Naive thymus-derived CD4-positive, alpha-beta T cell (primary cell): ENCODE measurements at regions not wholly inside any gene's neighbourhood (a gene's known extent, or its start where the extent isn't known, plus 50 kb on each side); places are given as distances from the start of the nearest gene placed in this dataset.
A peak's percentile ranks its signal among the peaks of the same experiment; 100 is the strongest.

Experiments
- ATAC-seq: fragments of 150-1000 bp; cut with Tn5 transposase; 2 replicates; pipeline ENCODE4 v1.10.0; 2021; ENCODE audit warnings: mild to moderate bottlenecking, moderate library complexity
- CTCF ChIA-PET: fragments of 350-600 bp; sonication (Branson Sonifier 250); formaldehyde crosslinking; loops from one replicate; lab custom pipeline; 2021; ENCODE audit warnings: antibody characterized with exemption; lab: Charles Lee
- POLR2A ChIA-PET: fragments of 350-600 bp; sonication (Branson Sonifier 250); formaldehyde crosslinking; loops from one replicate; lab custom pipeline; 2021; ENCODE audit warnings: antibody characterized with exemption, inconsistent platforms; lab: Charles Lee
- DNase-seq, 9 donors: peaks; one replicate each; pipeline versions ENCODE4 v3.0.0 to v3.0.0-alpha.2; 2020 to 2022; ENCODE audit warnings: mixed read lengths in 1 of 9
- H3K27ac ChIP-seq: one replicate; pipeline ENCODE4 v1.7.0; 2013; ENCODE audit warnings: mild to moderate bottlenecking, low read depth, low read length, moderate library complexity
- H3K27me3 ChIP-seq, 2 donors: one replicate each; pipeline ENCODE4 v1.7.0; 2013; ENCODE audit warnings: low read length in 2 of 2, mild to moderate bottlenecking in 2 of 2, moderate library complexity in 2 of 2; ENCODE audit not compliant: control insufficient read depth in 2 of 2, insufficient read depth in 2 of 2
- H3K36me3 ChIP-seq, 3 experiments: 1 replicate in 2 of 3; 2 replicates in 1 of 3; pipeline ENCODE4 v1.7.0; 2013; ENCODE audit warnings: low read length in 3 of 3, mild to moderate bottlenecking in 3 of 3, moderate library complexity in 1 of 3; ENCODE audit not compliant: insufficient read depth in 3 of 3, control insufficient read depth in 2 of 3
- H3K4me1 ChIP-seq, 2 donors: one replicate each; pipeline ENCODE4 v1.7.0; 2013; ENCODE audit warnings: low read length in 2 of 2, mild to moderate bottlenecking in 2 of 2, moderate library complexity in 1 of 2; ENCODE audit not compliant: control insufficient read depth in 2 of 2, insufficient read depth in 2 of 2
- H3K4me3 ChIP-seq: 2 replicates; pipeline ENCODE4 v1.7.0; 2013; ENCODE audit warnings: mild to moderate bottlenecking, low read length
- H3K9me3 ChIP-seq, 3 experiments: 1 replicate in 2 of 3; 2 replicates in 1 of 3; pipeline ENCODE4 v1.7.0; 2013; ENCODE audit warnings: low read length in 3 of 3; ENCODE audit not compliant: control insufficient read depth in 2 of 3
- H3K27ac Mint-ChIP-seq, 9 donors: one replicate each; pipeline ENCODE4 v1.8.0; 2020 to 2022; ENCODE audit warnings: mixed read lengths in 9 of 9, mild to moderate bottlenecking in 8 of 9, moderate library complexity in 5 of 9, inconsistent platforms in 2 of 9
- H3K27me3 Mint-ChIP-seq, 5 donors: one replicate each; pipeline ENCODE4 v1.8.0; 2021 to 2022; ENCODE audit warnings: mixed read lengths in 5 of 5, mild to moderate bottlenecking in 1 of 5
- H3K36me3 Mint-ChIP-seq, 5 donors: one replicate each; pipeline ENCODE4 v1.8.0; 2020 to 2022; ENCODE audit warnings: mixed read lengths in 5 of 5, mild to moderate bottlenecking in 3 of 5, inconsistent platforms in 1 of 5
- H3K4me1 Mint-ChIP-seq, 7 donors: one replicate each; pipeline ENCODE4 v1.8.0; 2020 to 2022; ENCODE audit warnings: mixed read lengths in 7 of 7, mild to moderate bottlenecking in 3 of 7, inconsistent platforms in 1 of 7
- H3K4me3 Mint-ChIP-seq, 10 donors: one replicate each; pipeline ENCODE4 v1.8.0; 2020 to 2022; ENCODE audit warnings: mild to moderate bottlenecking in 10 of 10, mixed read lengths in 10 of 10, moderate library complexity in 6 of 10, inconsistent platforms in 2 of 10
- H3K9me3 Mint-ChIP-seq, 11 donors: one replicate each; pipeline ENCODE4 v1.8.0; 2020 to 2022; ENCODE audit warnings: mixed read lengths in 11 of 11, mild to moderate bottlenecking in 4 of 11, inconsistent platforms in 1 of 11, moderate library complexity in 1 of 11
- intact Hi-C, 2 donors: fragments of 100-400 bp; cut with micrococcal nuclease; formaldehyde crosslinking; loops; one replicate each; pipeline ENCODE4 v1.15.1; 2023

DNA sequence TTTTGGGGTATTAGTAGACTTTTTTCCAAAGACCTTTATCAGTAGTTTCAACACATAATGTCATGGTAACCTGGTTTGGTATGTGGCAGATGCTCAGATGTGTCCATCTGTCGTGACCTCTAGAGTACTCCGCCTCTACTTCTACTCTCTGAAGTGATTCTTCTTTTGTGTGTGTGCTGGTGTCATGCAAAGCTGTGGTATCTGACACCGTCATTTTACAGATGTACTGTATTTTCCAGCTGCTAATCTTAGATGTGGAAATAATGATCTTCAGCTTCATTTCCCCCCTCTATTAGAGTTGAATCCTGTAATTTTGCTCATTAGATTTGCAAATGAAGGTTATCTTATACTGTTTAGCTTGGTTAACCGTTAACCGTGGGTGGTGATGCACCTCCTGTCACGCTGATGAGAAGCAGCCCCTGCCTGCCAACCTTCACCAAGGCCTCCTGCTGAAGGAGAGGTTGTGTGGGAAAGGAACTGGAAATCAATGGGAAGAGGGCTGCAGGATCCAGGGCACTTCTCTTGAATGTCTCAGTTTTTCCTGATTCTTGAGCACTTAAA is 222.4 kb upstream of the AMIGO2 start:
- peak overlapping the region in 2 of 10 donors; percentile 21 to 34 for H3K4me3 Mint-ChIP-seq

DNA sequence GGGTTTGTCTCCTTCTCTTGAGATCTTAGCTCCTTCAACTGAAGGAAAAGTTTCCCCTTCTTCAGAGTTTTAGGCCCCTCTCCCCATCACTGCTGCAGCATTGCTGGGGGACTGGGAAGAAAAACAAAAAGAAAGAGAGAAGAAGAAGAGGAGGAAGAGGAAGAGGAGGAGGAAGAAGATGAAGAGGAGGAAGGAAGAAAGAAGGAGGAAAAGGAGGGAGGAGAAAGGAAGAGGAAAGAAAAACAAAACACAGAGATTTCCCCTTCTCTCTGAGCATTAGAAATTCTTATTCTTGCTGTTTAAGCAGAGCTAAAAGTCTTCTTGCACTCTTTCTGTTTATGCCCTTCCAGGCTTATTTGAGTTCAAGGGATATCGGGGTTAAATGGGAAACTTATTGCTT is 219.8 kb upstream of the AMIGO2 start:
- DNase-seq = no peak
- Mint-ChIP-seq H3K9me3 (peaks cover 6 to 65% (median 18%) of the 10 kb centered on the region in 11 donors), H3K4me1 (peaks cover 26 to 81% (median 65%) of the 10 kb centered on the region in 7 donors), H3K27me3 (no peaks in the 10 kb centered on the region), H3K27ac (peak overlapping the region in 8 of 9 donors; percentile 70 to 93 (median 84)), H3K4me3 (peak overlapping the region in 8 of 10 donors; percentile 6 to 76 (median 58)), H3K36me3 (peaks cover 18 to 31% (median 30%) of the 10 kb centered on the region in 5 donors)
- CTCF ChIA-PET = interaction anchor here (0.7 kb wide), 1 partner anchor 1085 kb away, joined by 3 read pairs; no protein-coding TSS in a partner anchor
- Histone ChIP-seq H3K27ac (peak overlapping the region; percentile 25), H3K4me1 (peaks cover 15 to 34% of the 10 kb centered on the region in 2 donors), H3K36me3 (no peaks in the 10 kb centered on the region), H3K9me3 (peaks cover 0 to 18% (median 0%) of the 10 kb centered on the region in 3 experiments), H3K4me3 (no peak overlapping the region), H3K27me3 (no peaks in the 10 kb centered on the region)
- no peak for ATAC-seq
- POLR2A ChIA-PET = interaction anchor here (0.8 to 4.1 kb wide), 5 partner anchors 22 to 69 kb away, joined by 3 to 19 read pairs (median 3); no protein-coding TSS in a partner anchor
- intact Hi-C loops = no loop called here

More for the DNA sequence above, 222.4 kb upstream of the AMIGO2 start:
- Histone ChIP-seq H3K27me3 (no peaks in the 10 kb centered on the region), H3K27ac (no peak overlapping the region), H3K36me3 (no peaks in the 10 kb centered on the region), H3K9me3 (peaks cover 0 to 34% (median 0%) of the 10 kb centered on the region in 3 experiments), H3K4me3 (no peak overlapping the region), H3K4me1 (peaks cover 15 to 34% of the 10 kb centered on the region in 2 donors)
- POLR2A ChIA-PET = interaction anchor here (0.9 to 2.7 kb wide), 8 partner anchors 10 to 109 kb away, joined by 3 to 19 read pairs (median 4); no protein-coding TSS in a partner anchor
- intact Hi-C loops = no loop called here
- Mint-ChIP-seq H3K27ac (peak overlapping the region in 6 of 9 donors; percentile 14 to 84 (median 72)), H3K36me3 (peaks cover 18 to 50% (median 44%) of the 10 kb centered on the region in 5 donors), H3K4me1 (peaks cover 30 to 78% (median 63%) of the 10 kb centered on the region in 7 donors), H3K27me3 (no peaks in the 10 kb centered on the region), H3K9me3 (peaks cover 7 to 84% (median 34%) of the 10 kb centered on the region in 11 donors)
- CTCF ChIA-PET = interaction anchor here (0.7 to 1.6 kb wide), 3 partner anchors 25 to 269 kb away, joined by 3 to 6 read pairs (median 6); no protein-coding TSS in a partner anchor
- no peak for ATAC-seq
- DNase-seq = no peak

GRCh38 chr12:47297993-47298392 is 218.2 kb upstream of the AMIGO2 start:
- H3K4me3 ChIP-seq = no peak overlapping the region
- peak in 5 of 9 donors; percentile 30 to 58 (median 53) for DNase-seq

DNA sequence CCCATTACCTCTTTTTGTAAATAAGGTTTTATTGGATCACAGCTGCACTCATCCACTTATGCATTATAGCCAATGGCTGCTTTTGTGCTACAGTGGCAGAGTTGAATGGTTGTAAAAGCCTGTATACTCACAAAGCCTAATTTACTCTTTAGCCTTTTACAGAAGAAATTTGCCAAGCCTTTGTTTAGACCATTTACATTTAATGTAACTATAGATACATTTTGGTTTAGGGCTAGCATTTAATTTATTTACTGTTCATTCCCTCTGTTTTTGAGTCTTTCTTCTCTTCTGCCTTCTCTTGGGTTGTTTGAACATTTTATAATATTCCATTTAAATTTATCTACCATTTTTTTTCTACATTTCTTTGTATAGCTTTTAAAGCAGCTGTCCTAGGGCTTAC is 217.1 kb upstream of the AMIGO2 start:
- Mint-ChIP-seq H3K9me3 (peaks cover 6 to 39% (median 14%) of the 10 kb centered on the region in 11 donors), H3K4me3 (no peak overlapping the region), H3K27me3 (no peaks in the 10 kb centered on the region), H3K36me3 (peaks cover 6 to 20% (median 10%) of the 10 kb centered on the region in 5 donors), H3K4me1 (peaks cover 23 to 61% (median 55%) of the 10 kb centered on the region in 7 donors), H3K27ac (peak overlapping the region in 4 of 9 donors; percentile 25 to 75 (median 34))
- Histone ChIP-seq H3K27me3 (no peaks in the 10 kb centered on the region), H3K9me3 (peaks cover 0 to 8% (median 0%) of the 10 kb centered on the region in 3 experiments), H3K36me3 (no peaks in the 10 kb centered on the region), H3K4me1 (peaks cover 15 to 30% of the 10 kb centered on the region in 2 donors), H3K27ac (no peak overlapping the region), H3K4me3 (no peak overlapping the region)
- intact Hi-C loops = no loop called here
- ATAC-seq (no peak), DNase-seq (no peak)
- CTCF ChIA-PET = interaction anchor here (0.6 kb wide), 1 partner anchor 59 kb away, joined by 3 read pairs; no protein-coding TSS in a partner anchor
- POLR2A ChIA-PET = interaction anchor here (0.6 to 4.1 kb wide), 5 partner anchors 16 to 217 kb away, joined by 3 to 19 read pairs (median 3); partner anchors contain the start of genes AMIGO2 and PCED1B

More at GRCh38 chr12:47297993-47298392, 218.2 kb upstream of the AMIGO2 start:
- H3K27ac ChIP-seq = no peak overlapping the region
- Mint-ChIP-seq H3K4me1 (peaks cover 23 to 73% (median 65%) of the 10 kb centered on the region in 7 donors), H3K27me3 (no peaks in the 10 kb centered on the region), H3K36me3 (peaks cover 14 to 25% (median 21%) of the 10 kb centered on the region in 5 donors), H3K9me3 (peaks cover 6 to 51% (median 17%) of the 10 kb centered on the region in 11 donors), H3K4me3 (peak overlapping the region in 9 of 10 donors; percentile 6 to 76 (median 64)), H3K27ac (peak overlapping the region in 8 of 9 donors; percentile 18 to 93 (median 80))
- ChIA-PET CTCF (interaction anchor here (0.7 to 1.2 kb wide), 3 partner anchors 63 to 100 kb away, joined by 3 read pairs; no protein-coding TSS in a partner anchor), POLR2A (interaction anchor here (1.0 to 4.1 kb wide), 3 partner anchors 9 to 25 kb away, joined by 3 to 19 read pairs (median 5); no protein-coding TSS in a partner anchor)
- intact Hi-C loops = no loop called here
- peaks cover 15 to 34% of the 10 kb centered on the region in 2 donors for H3K4me1 ChIP-seq
- ATAC-seq = no peak
- H3K27me3 ChIP-seq = no peaks in the 10 kb centered on the region
- no peaks in the 10 kb centered on the region for H3K36me3 ChIP-seq
- peaks cover 0 to 13% (median 0%) of the 10 kb centered on the region in 3 experiments for H3K9me3 ChIP-seq

DNA sequence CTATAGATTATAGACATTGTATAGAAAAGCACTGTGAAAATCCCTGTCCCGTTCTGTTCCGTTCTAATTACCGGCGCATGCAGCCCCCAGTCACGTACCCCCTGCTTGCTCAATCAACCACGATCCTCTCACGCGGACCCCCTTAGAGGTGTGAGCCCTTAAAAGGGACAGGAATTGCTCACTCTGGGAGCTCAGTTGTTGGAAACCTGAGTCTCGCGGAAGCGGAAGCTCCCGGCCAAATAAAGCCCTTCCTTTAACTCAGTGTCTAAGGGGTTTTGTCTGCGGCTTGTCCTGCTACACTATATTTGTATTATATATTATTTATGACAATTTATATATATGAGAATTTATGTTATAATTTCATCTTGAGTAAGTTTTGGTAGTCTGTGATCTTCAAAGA is 213.6 kb upstream of the AMIGO2 start:
- intact Hi-C loops = no loop called here

DNA sequence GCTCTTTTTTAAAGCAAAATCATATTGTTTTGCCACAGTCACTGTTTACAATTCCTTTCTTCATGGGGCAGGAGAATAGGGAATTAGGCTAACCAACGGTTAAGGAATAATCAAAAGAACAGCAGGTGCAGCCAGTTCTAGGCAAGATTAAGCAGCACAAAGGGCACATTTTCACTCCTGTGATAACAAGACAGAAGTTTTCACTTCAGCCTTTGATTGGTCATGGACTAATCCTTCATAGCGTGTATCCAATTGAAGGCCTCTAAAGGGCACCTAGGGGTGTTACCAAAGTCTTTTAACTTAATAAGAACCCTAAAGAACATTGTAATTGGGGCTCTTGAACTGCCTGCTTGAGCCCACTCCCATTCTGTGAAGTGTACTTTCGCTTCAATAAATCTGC is 206.9 kb upstream of the AMIGO2 start:
- ChIA-PET POLR2A (no interaction called here), CTCF (no interaction called here)
- Histone ChIP-seq H3K36me3 (no peaks in the 10 kb centered on the region), H3K9me3 (no peaks in the 10 kb centered on the region), H3K27ac (no peak overlapping the region), H3K4me3 (no peak overlapping the region), H3K4me1 (peaks cover 0 to 16% of the 10 kb centered on the region in 2 donors), H3K27me3 (no peaks in the 10 kb centered on the region)
- no peak for DNase-seq
- Mint-ChIP-seq H3K9me3 (peaks cover 0 to 9% (median 2%) of the 10 kb centered on the region in 11 donors), H3K27ac (peak overlapping the region in 4 of 9 donors; percentile 8 to 78 (median 18)), H3K4me3 (no peak overlapping the region), H3K27me3 (no peaks in the 10 kb centered on the region), H3K36me3 (peaks cover 0 to 4% (median 4%) of the 10 kb centered on the region in 5 donors), H3K4me1 (peaks cover 5 to 56% (median 43%) of the 10 kb centered on the region in 7 donors)
- ATAC-seq = no peak
- intact Hi-C loops = no loop called here

More for the DNA sequence above, 213.6 kb upstream of the AMIGO2 start:
- Mint-ChIP-seq H3K4me1 (peaks cover 8 to 42% (median 34%) of the 10 kb centered on the region in 7 donors), H3K27ac (peak overlapping the region in 1 of 9 donors; percentile 2), H3K4me3 (no peak overlapping the region), H3K9me3 (peaks cover 0 to 18% (median 3%) of the 10 kb centered on the region in 11 donors), H3K27me3 (no peaks in the 10 kb centered on the region), H3K36me3 (peaks cover 2 to 4% (median 3%) of the 10 kb centered on the region in 5 donors)
- Histone ChIP-seq H3K4me3 (no peak overlapping the region), H3K27ac (no peak overlapping the region), H3K36me3 (no peaks in the 10 kb centered on the region), H3K9me3 (no peaks in the 10 kb centered on the region), H3K27me3 (no peaks in the 10 kb centered on the region), H3K4me1 (peaks cover 2 to 11% of the 10 kb centered on the region in 2 donors)
- POLR2A ChIA-PET = interaction anchor here (1.8 kb wide), 1 partner anchor 16 kb away, joined by 5 read pairs; no protein-coding TSS in a partner anchor
- DNase-seq = no peak
- no peak for ATAC-seq
- CTCF ChIA-PET = no interaction called here
